GM12878 (cell line): ENCODE measurements at regions not wholly inside any gene's neighbourhood (a gene's known extent, or its start where the extent isn't known, plus 50 kb on each side); places are given as distances from the start of the nearest gene placed in this dataset.

Experiments used
- DPF2 ChIP-seq: fragments of 450-650 bp; IDR thresholded peaks from 2 replicates; pipeline ENCODE4 v1.6.1; 2017; ENCODE audit warnings: mild to moderate bottlenecking
- JUNB ChIP-seq: IDR thresholded peaks from 2 replicates; pipeline ENCODE4 v1.6.1; 2016; ENCODE audit warnings: antibody characterized with exemption, mild to moderate bottlenecking
- NBN ChIP-seq: fragments of 450-650 bp; IDR thresholded peaks from 2 replicates; pipeline ENCODE4 v1.6.1; 2016
- NFXL1 ChIP-seq: fragments of 450-650 bp; IDR thresholded peaks from 2 replicates; pipeline ENCODE4 v1.6.1; 2017; ENCODE audit warnings: antibody characterized with exemption, mild to moderate bottlenecking, borderline replicate concordance
- RAD21 ChIP-seq: IDR thresholded peaks from 2 replicates; pipeline ENCODE4 v1.6.1; 2011; ENCODE audit warnings: mild to moderate bottlenecking, low read depth, low read length, moderate library complexity; ENCODE audit not compliant: insufficient read depth
- REST ChIP-seq: IDR thresholded peaks from 2 replicates; pipeline ENCODE4 v1.6.1; 2012; ENCODE audit warnings: mild to moderate bottlenecking, low read depth, low read length
- TBL1XR1 ChIP-seq: IDR thresholded peaks from 2 replicates; pipeline ENCODE4 v1.6.1; 2012; ENCODE audit warnings: low read depth, low read length, improper control_type of control experiment
- ZBTB11 ChIP-seq: fragments of 450-650 bp; formaldehyde crosslinking; IDR thresholded peaks from 2 replicates; pipeline ENCODE4 v1.5.0; 2022; ENCODE audit warnings: mild to moderate bottlenecking, missing genetic modification characterization

DNA sequence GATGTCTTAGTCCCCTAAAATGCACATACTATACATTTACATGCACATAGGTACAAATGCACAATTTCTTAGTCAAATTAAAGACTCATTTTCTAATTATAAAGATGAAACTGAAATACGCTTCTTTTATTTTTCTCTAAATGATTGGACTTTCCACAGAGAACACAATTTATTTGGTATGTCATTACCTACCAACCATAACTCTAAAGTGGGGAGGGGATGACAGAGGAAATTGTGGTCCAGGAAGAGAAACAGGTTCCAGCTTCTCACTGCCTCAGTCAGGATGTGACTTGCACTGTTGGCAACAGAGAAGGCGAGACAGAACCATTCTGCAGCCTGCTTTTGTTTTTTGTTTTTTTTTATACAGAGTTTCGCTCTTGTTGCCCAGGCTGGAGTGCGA, 1189.2 kb downstream of the PLA2G4A start (continued):
- no peak for TF ChIP-seq ZBTB11 (CRISPR knock-in tag)
- no peak for TF ChIP-seq RAD21
- TF ChIP-seq DPF2 = no peak
- TF ChIP-seq NFXL1 = no peak
- TF ChIP-seq JUNB = peak; percentile 65
- no peak for TF ChIP-seq REST
- no peak for TF ChIP-seq TBL1XR1
- TF ChIP-seq NBN = no peak
